ENCODE measurements at regions not wholly inside any gene's neighbourhood (a gene's known extent, or its start where the extent isn't known, plus 50 kb on each side); places are given as distances from the start of the nearest gene placed in this dataset.

- H3K27ac ChIP-seq, result no peak overlapping the region
- no peak for DNase-seq
- 86 to 94% (median 87%) methylated on average over 7 of the region's 7 CpGs for WGBS, 4 donors
- intact Hi-C loops (cut with DNase I), result no loop called here
- H3K4me1 ChIP-seq (replicated peaks in 1 of 2), result peaks cover 0 to 6% of the 10 kb centered on the region in 2 donors
- no peaks in the 10 kb centered on the region for H3K27me3 ChIP-seq
- no peaks in the 10 kb centered on the region for H3K9me3 ChIP-seq (replicated peaks in 1 of 3)
- TF ChIP-seq POLR2A (IDR thresholded peaks at IDR 0.05), result no peak
- TF ChIP-seq, protein P1, sequence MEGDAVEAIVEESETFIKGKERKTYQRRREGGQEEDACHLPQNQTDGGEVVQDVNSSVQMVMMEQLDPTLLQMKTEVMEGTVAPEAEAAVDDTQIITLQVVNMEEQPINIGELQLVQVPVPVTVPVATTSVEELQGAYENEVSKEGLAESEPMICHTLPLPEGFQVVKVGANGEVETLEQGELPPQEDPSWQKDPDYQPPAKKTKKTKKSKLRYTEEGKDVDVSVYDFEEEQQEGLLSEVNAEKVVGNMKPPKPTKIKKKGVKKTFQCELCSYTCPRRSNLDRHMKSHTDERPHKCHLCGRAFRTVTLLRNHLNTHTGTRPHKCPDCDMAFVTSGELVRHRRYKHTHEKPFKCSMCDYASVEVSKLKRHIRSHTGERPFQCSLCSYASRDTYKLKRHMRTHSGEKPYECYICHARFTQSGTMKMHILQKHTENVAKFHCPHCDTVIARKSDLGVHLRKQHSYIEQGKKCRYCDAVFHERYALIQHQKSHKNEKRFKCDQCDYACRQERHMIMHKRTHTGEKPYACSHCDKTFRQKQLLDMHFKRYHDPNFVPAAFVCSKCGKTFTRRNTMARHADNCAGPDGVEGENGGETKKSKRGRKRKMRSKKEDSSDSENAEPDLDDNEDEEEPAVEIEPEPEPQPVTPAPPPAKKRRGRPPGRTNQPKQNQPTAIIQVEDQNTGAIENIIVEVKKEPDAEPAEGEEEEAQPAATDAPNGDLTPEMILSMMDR (IDR thresholded peaks at IDR 0.05), result no peak
- no peaks in the 10 kb centered on the region for H3K36me3 ChIP-seq (replicated peaks in 1 of 2)
- H3K4me3 ChIP-seq, result no peak overlapping the region
These were observed 85.4 kb upstream of the KAZN start for GRCh38 chr1:14513111-14513510.

- H3K4me1 ChIP-seq (replicated peaks in 1 of 2), result peaks cover 0 to 10% of the 10 kb centered on the region in 2 donors
- H3K36me3 ChIP-seq (replicated peaks in 1 of 2), result no peaks in the 10 kb centered on the region
- 42 to 63% (median 54%) methylated on average over 2 of the region's 2 CpGs for WGBS, 4 donors
- intact Hi-C loops (cut with DNase I), result no loop called here
- no peak for TF ChIP-seq POLR2A (IDR thresholded peaks at IDR 0.05)
- TF ChIP-seq, protein P1 (IDR thresholded peaks at IDR 0.05), result no peak
- H3K27me3 ChIP-seq, result no peaks in the 10 kb centered on the region
- no peak for DNase-seq
- H3K9me3 ChIP-seq (replicated peaks in 1 of 3), result no peaks in the 10 kb centered on the region
- no peak overlapping the region for H3K27ac ChIP-seq
- H3K4me3 ChIP-seq, result no peak overlapping the region
These were observed 83.7 kb upstream of the KAZN start for GRCh38 chr1:14514739-14515138.

GRCh38 chr1:14516974-14517840 is 81.3 kb upstream of the KAZN start:
- peak overlapping the region in 2 of 5 donors; percentile 40 to 74 for H3K27ac ChIP-seq
- intact Hi-C loops (cut with DNase I), result no loop called here
- TF ChIP-seq, protein P1 (IDR thresholded peaks at IDR 0.05), result no peak
- no peak for TF ChIP-seq POLR2A (IDR thresholded peaks at IDR 0.05)

DNA sequence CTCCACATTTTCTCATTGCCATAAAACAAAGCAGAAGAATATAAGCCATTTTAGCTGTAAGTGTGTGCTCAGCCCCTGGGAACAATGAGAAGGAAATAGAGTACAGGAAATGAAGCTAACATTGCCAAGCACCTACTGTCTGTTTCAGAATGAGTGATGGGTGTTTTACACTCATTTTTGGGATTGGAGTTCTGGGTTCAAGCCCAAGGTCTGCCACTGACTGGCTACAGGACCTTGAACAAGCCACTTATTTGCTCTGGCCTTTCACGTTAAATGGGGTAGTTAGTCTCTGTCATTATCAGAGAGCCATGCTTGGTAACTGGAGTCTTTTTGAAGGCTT is 80.7 kb upstream of the KAZN start:
- Histone ChIP-seq H3K27ac (peak overlapping the region in 1 of 5 donors; percentile 74), H3K27me3 (no peaks in the 10 kb centered on the region), H3K9me3 (replicated peaks in 1 of 3) (no peaks in the 10 kb centered on the region), H3K4me3 (no peak overlapping the region), H3K36me3 (replicated peaks in 1 of 2) (no peaks in the 10 kb centered on the region), H3K4me1 (replicated peaks in 1 of 2) (peaks cover 0 to 10% of the 10 kb centered on the region in 2 donors)
- no peak for DNase-seq
- WGBS, 4 donors, result 29 to 47% (median 33%) methylated on average over 1 of the region's 1 CpG
- TF ChIP-seq, protein P1 (IDR thresholded peaks at IDR 0.05), result no peak
- no peak for TF ChIP-seq POLR2A (IDR thresholded peaks at IDR 0.05)
- intact Hi-C loops (cut with DNase I), result no loop called here

More at GRCh38 chr1:14516974-14517840, 81.3 kb upstream of the KAZN start:
- 49 to 56% (median 55%) methylated on average over 6 of the region's 6 CpGs for WGBS, 4 donors
- Histone ChIP-seq H3K4me1 (replicated peaks in 1 of 2) (peaks cover 0 to 10% of the 10 kb centered on the region in 2 donors), H3K27me3 (no peaks in the 10 kb centered on the region), H3K9me3 (replicated peaks in 1 of 3) (no peaks in the 10 kb centered on the region), H3K4me3 (no peak overlapping the region), H3K36me3 (replicated peaks in 1 of 2) (no peaks in the 10 kb centered on the region)
- DNase-seq, result peak in 4 of 7 donors; percentile 24 to 48 (median 35)
